ENCODE measurements at regions not wholly inside any gene's neighbourhood (a gene's known extent, or its start where the extent isn't known, plus 50 kb on each side); places are given as distances from the start of the nearest gene placed in this dataset.

DNA sequence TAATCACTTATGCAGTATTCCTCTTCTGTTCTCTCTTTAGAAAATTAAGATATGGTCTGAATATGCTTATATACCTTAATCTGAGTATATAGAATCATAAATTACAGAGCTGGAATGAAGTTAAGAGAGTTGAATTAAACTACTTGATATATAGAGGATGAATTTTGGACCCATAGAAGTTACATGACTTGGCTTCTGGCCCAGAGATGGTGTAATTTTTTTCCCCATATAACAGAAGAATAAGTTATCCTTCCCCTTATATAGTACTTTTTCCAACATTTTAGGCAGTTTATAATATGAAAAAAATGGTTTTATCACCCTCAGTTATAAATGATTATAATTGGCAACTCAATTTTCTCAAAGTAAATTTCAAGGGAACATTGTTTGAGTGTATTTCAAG is 616.3 kb downstream of the TBC1D4 start:
- no peak overlapping the region for H3K27ac ChIP-seq (ENCODE audit: low read depth, low read length)
- no peak for TF ChIP-seq EZH2phosphoT487 (IDR thresholded peaks at IDR 0.05; ENCODE audit: borderline replicate concordance, low read length)
- TF ChIP-seq, protein P1, sequence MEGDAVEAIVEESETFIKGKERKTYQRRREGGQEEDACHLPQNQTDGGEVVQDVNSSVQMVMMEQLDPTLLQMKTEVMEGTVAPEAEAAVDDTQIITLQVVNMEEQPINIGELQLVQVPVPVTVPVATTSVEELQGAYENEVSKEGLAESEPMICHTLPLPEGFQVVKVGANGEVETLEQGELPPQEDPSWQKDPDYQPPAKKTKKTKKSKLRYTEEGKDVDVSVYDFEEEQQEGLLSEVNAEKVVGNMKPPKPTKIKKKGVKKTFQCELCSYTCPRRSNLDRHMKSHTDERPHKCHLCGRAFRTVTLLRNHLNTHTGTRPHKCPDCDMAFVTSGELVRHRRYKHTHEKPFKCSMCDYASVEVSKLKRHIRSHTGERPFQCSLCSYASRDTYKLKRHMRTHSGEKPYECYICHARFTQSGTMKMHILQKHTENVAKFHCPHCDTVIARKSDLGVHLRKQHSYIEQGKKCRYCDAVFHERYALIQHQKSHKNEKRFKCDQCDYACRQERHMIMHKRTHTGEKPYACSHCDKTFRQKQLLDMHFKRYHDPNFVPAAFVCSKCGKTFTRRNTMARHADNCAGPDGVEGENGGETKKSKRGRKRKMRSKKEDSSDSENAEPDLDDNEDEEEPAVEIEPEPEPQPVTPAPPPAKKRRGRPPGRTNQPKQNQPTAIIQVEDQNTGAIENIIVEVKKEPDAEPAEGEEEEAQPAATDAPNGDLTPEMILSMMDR (IDR thresholded peaks at IDR 0.05; ENCODE audit: low read depth, low read length, poor library complexity, severe bottlenecking): no peak

DNA sequence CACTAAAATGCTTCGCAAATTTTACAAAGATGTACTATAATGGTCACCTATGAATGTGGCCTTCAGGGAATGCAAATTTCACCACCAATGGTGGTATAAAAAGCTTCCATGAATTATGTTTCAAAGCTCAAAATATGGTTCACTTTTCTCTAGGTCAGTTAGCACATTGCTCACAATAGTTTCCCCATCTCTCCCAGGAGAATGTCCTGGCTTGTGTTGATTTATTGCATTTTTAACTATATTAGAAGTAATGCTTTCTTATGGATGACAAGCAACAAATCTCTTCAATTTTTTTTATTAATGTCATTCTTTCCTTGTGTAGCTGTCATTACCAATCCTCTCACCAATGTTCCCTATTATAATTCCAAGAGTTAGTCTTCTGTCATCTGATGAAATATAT is 621.2 kb downstream of the TBC1D4 start:
- Histone ChIP-seq H3K79me2 (ENCODE audit: control insufficient read depth, low read length) (no peaks in the 10 kb centered on the region), H3K27me3 (ENCODE audit: control insufficient read depth, low read length) (no peaks in the 10 kb centered on the region), H3K4me3 (ENCODE audit: low read length) (no peak overlapping the region), H3F3A (ENCODE audit: control insufficient read depth, insufficient read depth) (no peaks in the 10 kb centered on the region), H3K27ac (ENCODE audit: low read depth, low read length) (no peak overlapping the region), H4K20me1 (ENCODE audit: control insufficient read depth, insufficient read depth, low read depth, low read length) (no peaks in the 10 kb centered on the region), H3K4me1 (ENCODE audit: control insufficient read depth, low read length) (no peaks in the 10 kb centered on the region), H3K9me2 (replicated peaks; ENCODE audit: control insufficient read depth, low read length) (no peaks in the 10 kb centered on the region), H3K9me3 (ENCODE audit: control insufficient read depth, insufficient read depth, low read length) (no peaks in the 10 kb centered on the region), H3K36me3 (ENCODE audit: control insufficient read depth, low read length) (no peaks in the 10 kb centered on the region), H3K4me2 (ENCODE audit: low read length) (no peak overlapping the region)
- TF ChIP-seq, protein P1 (IDR thresholded peaks at IDR 0.05; ENCODE audit: low read depth, low read length, poor library complexity, severe bottlenecking): no peak
- TF ChIP-seq EZH2phosphoT487 (IDR thresholded peaks at IDR 0.05; ENCODE audit: borderline replicate concordance, low read length): no peak

More for the DNA sequence above, 616.3 kb downstream of the TBC1D4 start:
- Histone ChIP-seq H3K9me3 (ENCODE audit: control insufficient read depth, insufficient read depth, low read length) (no peaks in the 10 kb centered on the region), H3K9me2 (replicated peaks; ENCODE audit: control insufficient read depth, low read length) (no peaks in the 10 kb centered on the region), H3K27me3 (ENCODE audit: control insufficient read depth, low read length) (no peaks in the 10 kb centered on the region), H3K4me2 (ENCODE audit: low read length) (no peak overlapping the region), H3K79me2 (ENCODE audit: control insufficient read depth, low read length) (no peaks in the 10 kb centered on the region), H3K36me3 (ENCODE audit: control insufficient read depth, low read length) (no peaks in the 10 kb centered on the region), H3K4me3 (ENCODE audit: low read length) (no peak overlapping the region), H3K4me1 (ENCODE audit: control insufficient read depth, low read length) (no peaks in the 10 kb centered on the region), H3F3A (ENCODE audit: control insufficient read depth, insufficient read depth) (no peaks in the 10 kb centered on the region), H4K20me1 (ENCODE audit: control insufficient read depth, insufficient read depth, low read depth, low read length) (no peaks in the 10 kb centered on the region)

DNA sequence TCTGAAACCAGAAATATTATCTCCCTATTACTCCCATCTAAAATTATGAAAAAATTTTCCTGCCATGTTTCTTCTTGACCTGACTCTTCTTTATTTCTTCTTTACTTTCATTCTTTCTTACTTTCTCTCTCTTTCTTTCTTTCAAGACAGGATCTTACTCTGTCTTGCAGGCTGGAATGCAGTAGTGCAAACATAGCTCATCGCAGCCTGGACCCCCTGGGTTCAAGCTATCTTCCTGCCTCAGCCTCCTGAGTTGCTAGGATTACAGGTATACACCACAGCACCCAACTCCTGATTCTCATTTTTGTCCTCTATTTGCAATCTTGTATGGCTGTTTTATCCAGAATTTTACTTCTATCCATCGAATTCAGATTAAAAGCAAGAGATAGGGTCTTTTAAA is 631.1 kb downstream of the TBC1D4 start:
- Histone ChIP-seq H3K4me2 (ENCODE audit: low read length) (no peak overlapping the region), H3K4me1 (ENCODE audit: control insufficient read depth, low read length) (no peaks in the 10 kb centered on the region), H3F3A (ENCODE audit: control insufficient read depth, insufficient read depth) (no peaks in the 10 kb centered on the region), H3K79me2 (ENCODE audit: control insufficient read depth, low read length) (no peaks in the 10 kb centered on the region), H3K27ac (ENCODE audit: low read depth, low read length) (no peak overlapping the region), H3K9me2 (replicated peaks; ENCODE audit: control insufficient read depth, low read length) (no peaks in the 10 kb centered on the region), H4K20me1 (ENCODE audit: control insufficient read depth, insufficient read depth, low read depth, low read length) (no peaks in the 10 kb centered on the region), H3K9me3 (ENCODE audit: control insufficient read depth, insufficient read depth, low read length) (no peaks in the 10 kb centered on the region), H3K4me3 (ENCODE audit: low read length) (no peak overlapping the region), H3K27me3 (ENCODE audit: control insufficient read depth, low read length) (no peaks in the 10 kb centered on the region), H3K36me3 (ENCODE audit: control insufficient read depth, low read length) (no peaks in the 10 kb centered on the region)
- TF ChIP-seq, protein P1 (IDR thresholded peaks at IDR 0.05; ENCODE audit: low read depth, low read length, poor library complexity, severe bottlenecking): no peak
- TF ChIP-seq EZH2phosphoT487 (IDR thresholded peaks at IDR 0.05; ENCODE audit: borderline replicate concordance, low read length): no peak

DNA sequence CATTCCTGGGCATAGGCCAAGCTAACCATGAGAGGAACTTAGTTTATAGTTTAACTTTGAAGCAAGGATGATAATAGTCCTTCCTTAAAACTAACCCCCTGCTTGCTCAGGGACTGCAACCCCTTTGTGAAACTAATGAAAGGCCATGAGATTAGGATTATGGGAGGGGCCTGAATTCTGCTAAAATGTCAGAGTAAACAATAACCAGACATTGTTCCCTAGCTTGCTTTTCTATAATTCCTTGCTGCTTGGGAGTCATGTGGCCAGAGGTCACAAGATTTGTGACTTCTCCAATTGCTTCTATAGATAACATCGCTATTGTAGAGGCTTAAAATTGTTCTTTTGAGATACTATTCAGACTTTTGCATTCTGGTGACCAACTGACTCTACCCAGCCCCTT is 634.0 kb downstream of the TBC1D4 start:
- Histone ChIP-seq H3K79me2 (ENCODE audit: control insufficient read depth, low read length) (no peaks in the 10 kb centered on the region), H3K36me3 (ENCODE audit: control insufficient read depth, low read length) (no peaks in the 10 kb centered on the region), H3K9me2 (replicated peaks; ENCODE audit: control insufficient read depth, low read length) (no peaks in the 10 kb centered on the region), H4K20me1 (ENCODE audit: control insufficient read depth, insufficient read depth, low read depth, low read length) (no peaks in the 10 kb centered on the region), H3K27me3 (ENCODE audit: control insufficient read depth, low read length) (no peaks in the 10 kb centered on the region), H3K4me1 (ENCODE audit: control insufficient read depth, low read length) (no peaks in the 10 kb centered on the region), H3K27ac (ENCODE audit: low read depth, low read length) (no peak overlapping the region), H3K4me3 (ENCODE audit: low read length) (no peak overlapping the region), H3K4me2 (ENCODE audit: low read length) (no peak overlapping the region), H3F3A (ENCODE audit: control insufficient read depth, insufficient read depth) (no peaks in the 10 kb centered on the region), H3K9me3 (ENCODE audit: control insufficient read depth, insufficient read depth, low read length) (no peaks in the 10 kb centered on the region)
- TF ChIP-seq, protein P1 (IDR thresholded peaks at IDR 0.05; ENCODE audit: low read depth, low read length, poor library complexity, severe bottlenecking): no peak
